Islet of Langerhans (tissue), 1 donor: ENCODE measurements at regions not wholly inside any gene's neighbourhood (a gene's known extent, or its start where the extent isn't known, plus 50 kb on each side); places are given as distances from the start of the nearest gene placed in this dataset.

ENCODE experiments used
- FAIRE-seq: peaks from one replicate; lab custom pipeline; 2011; peaks lifted over from hg19 to GRCh38; lab: Jason Lieb, UNC

- FAIRE-seq, result no peak
Observed at GRCh38 chr4:136838607-136839006, 693.7 kb downstream of the PCDH18 start.

- no peak for FAIRE-seq
Observed at GRCh38 chr4:136831553-136831952, 700.7 kb downstream of the PCDH18 start.

- FAIRE-seq, result no peak
Observed at GRCh38 chr4:136829280-136829679, 703.0 kb downstream of the PCDH18 start.

- FAIRE-seq, result no peak
Observed at GRCh38 chr4:136823020-136823419, 709.3 kb downstream of the PCDH18 start.

- FAIRE-seq, result no peak
Observed at GRCh38 chr4:136818811-136819330, 713.4 kb downstream of the PCDH18 start.

GRCh38 chr4:136812100-136812880 is 720.0 kb downstream of the PCDH18 start:
- FAIRE-seq, result no peak

GRCh38 chr4:136811496-136812077 is 720.7 kb downstream of the PCDH18 start:
- FAIRE-seq, result no peak

GRCh38 chr4:136810626-136811025 is 721.7 kb downstream of the PCDH18 start:
- FAIRE-seq, result no peak

- no peak for FAIRE-seq
Observed at GRCh38 chr4:136806844-136807243, 725.5 kb downstream of the PCDH18 start.

- no peak for FAIRE-seq
Observed at GRCh38 chr4:136805617-136806016, 726.7 kb downstream of the PCDH18 start.

GRCh38 chr4:136803433-136803832 is 728.9 kb downstream of the PCDH18 start:
- FAIRE-seq, result no peak

- FAIRE-seq, result no peak
Observed at GRCh38 chr4:136800248-136800647, 732.0 kb downstream of the PCDH18 start.

GRCh38 chr4:136796953-136797352 is 735.3 kb downstream of the PCDH18 start:
- FAIRE-seq, result no peak

GRCh38 chr4:136793848-136794247 is 738.4 kb downstream of the PCDH18 start:
- no peak for FAIRE-seq

- FAIRE-seq, result no peak
Observed at GRCh38 chr4:136784326-136784725, 748.0 kb downstream of the PCDH18 start.

- FAIRE-seq, result no peak
Observed at GRCh38 chr4:136769717-136770116, 762.6 kb downstream of the PCDH18 start.

GRCh38 chr4:136768925-136769275 is 763.4 kb downstream of the PCDH18 start:
- FAIRE-seq, result no peak

- FAIRE-seq, result no peak
Observed at GRCh38 chr4:136768213-136768924, 763.9 kb downstream of the PCDH18 start.

GRCh38 chr4:136763919-136764318 is 768.4 kb downstream of the PCDH18 start:
- no peak for FAIRE-seq

- no peak for FAIRE-seq
Observed at GRCh38 chr4:136755531-136755916, 776.8 kb downstream of the PCDH18 start.

- no peak for FAIRE-seq
Observed at GRCh38 chr4:136754810-136755530, 777.3 kb downstream of the PCDH18 start.

- FAIRE-seq, result no peak
Observed at GRCh38 chr4:136751556-136751955, 780.7 kb downstream of the PCDH18 start.

GRCh38 chr4:136750897-136751296 is 781.4 kb downstream of the PCDH18 start:
- no peak for FAIRE-seq
